RWPE1 (cell line): ENCODE measurements at regions not wholly inside any gene's neighbourhood (a gene's known extent, or its start where the extent isn't known, plus 50 kb on each side); places are given as distances from the start of the nearest gene placed in this dataset.

ENCODE experiments used
- CTCF ChIA-PET: fragments of 350-600 bp; sonication (Branson Sonifier 250); formaldehyde crosslinking; extraction: SDS; loops from one replicate; lab custom pipeline; 2021; lab: Yijun Ruan, JAX
- POLR2A ChIA-PET: fragments of 400-600 bp; formaldehyde crosslinking; extraction: SDS; loops from one replicate; lab custom pipeline; 2020; ENCODE audit warnings: antibody characterized with exemption; ENCODE audit not compliant: low non-redundant PET; lab: Yijun Ruan, JAX
- DNase-seq: peaks from one replicate; pipeline ENCODE4 v3.0.0; 2012; ENCODE audit warnings: low spot score
- H3K27ac ChIP-seq: fragments of 450-650 bp; 2 replicates; pipeline ENCODE4 v1.5.1; 2017
- TF ChIP-seq, protein P1 (sequence below): fragments of 450-650 bp; conservative IDR thresholded peaks from 2 replicates; pipeline ENCODE4 v1.5.1; 2017; ENCODE audit warnings: low read depth, mild to moderate bottlenecking

GRCh38 chr21:36254106-36254941 lies 65.7 kb upstream of the MORC3 start:
- POLR2A ChIA-PET, result interaction anchor here (0.6 to 0.7 kb wide), 2 partner anchors 14 to 110 kb away, joined by 3 to 9 read pairs; no protein-coding TSS in a partner anchor
- TF ChIP-seq, protein P1, sequence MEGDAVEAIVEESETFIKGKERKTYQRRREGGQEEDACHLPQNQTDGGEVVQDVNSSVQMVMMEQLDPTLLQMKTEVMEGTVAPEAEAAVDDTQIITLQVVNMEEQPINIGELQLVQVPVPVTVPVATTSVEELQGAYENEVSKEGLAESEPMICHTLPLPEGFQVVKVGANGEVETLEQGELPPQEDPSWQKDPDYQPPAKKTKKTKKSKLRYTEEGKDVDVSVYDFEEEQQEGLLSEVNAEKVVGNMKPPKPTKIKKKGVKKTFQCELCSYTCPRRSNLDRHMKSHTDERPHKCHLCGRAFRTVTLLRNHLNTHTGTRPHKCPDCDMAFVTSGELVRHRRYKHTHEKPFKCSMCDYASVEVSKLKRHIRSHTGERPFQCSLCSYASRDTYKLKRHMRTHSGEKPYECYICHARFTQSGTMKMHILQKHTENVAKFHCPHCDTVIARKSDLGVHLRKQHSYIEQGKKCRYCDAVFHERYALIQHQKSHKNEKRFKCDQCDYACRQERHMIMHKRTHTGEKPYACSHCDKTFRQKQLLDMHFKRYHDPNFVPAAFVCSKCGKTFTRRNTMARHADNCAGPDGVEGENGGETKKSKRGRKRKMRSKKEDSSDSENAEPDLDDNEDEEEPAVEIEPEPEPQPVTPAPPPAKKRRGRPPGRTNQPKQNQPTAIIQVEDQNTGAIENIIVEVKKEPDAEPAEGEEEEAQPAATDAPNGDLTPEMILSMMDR, result no peak
- no peak for DNase-seq

GRCh38 chr21:36255663-36256062 lies 64.3 kb upstream of the MORC3 start:
- ChIA-PET POLR2A (no interaction called here), CTCF (no interaction called here)
- DNase-seq, result no peak
- no peak overlapping the region for H3K27ac ChIP-seq
- TF ChIP-seq, protein P1, result no peak

More at GRCh38 chr21:36254106-36254941, 65.7 kb upstream of the MORC3 start:
- no peak overlapping the region for H3K27ac ChIP-seq
- CTCF ChIA-PET, result interaction anchor here (0.6 kb wide), 1 partner anchor 226 kb away, joined by 4 read pairs; no protein-coding TSS in a partner anchor

- no peak for DNase-seq
- H3K27ac ChIP-seq, result no peak overlapping the region
- ChIA-PET CTCF (no interaction called here), POLR2A (no interaction called here)
- TF ChIP-seq, protein P1, result no peak
Measured at GRCh38 chr21:36257657-36258056, 62.3 kb upstream of the MORC3 start.

DNA sequence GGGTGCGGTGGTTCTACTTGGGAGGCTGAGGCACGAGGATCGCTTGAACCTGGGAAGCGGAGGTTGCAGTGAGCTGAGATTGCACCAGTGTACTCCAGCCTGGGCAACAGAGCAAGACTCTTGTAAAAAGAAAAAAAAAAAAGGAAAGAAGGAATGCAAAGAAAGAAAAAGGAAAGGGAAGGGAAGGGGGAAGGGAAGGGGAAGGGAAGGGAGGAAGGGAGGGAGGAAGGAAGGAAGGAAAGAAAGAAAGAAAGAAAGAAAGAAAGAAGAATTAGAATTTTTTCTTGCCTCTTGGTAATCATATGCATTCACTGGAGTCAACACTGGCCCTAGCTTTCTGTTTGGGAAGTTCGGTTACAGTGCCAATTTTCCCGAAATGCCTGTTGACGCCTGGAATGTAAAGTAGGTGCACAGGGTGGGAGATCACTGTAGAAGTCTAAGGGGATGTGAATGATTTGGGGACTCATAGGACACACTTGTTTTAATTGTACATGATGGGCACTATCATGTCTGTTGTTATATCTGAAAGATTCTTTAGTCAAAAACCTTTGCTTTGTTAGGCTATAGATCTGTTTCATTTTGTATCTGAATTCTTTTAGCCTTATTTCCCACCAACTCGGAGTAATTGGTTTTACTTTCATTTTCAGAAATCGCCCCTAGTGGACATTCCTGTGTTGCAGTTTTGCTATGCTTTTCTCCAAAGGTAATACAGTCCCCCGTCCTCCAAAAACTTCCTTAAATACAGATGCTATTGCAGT lies 59.8 kb upstream of the MORC3 start:
- CTCF ChIA-PET, result interaction anchor here (0.6 to 1.1 kb wide), 7 partner anchors 9 to 114 kb away, joined by 3 to 6 read pairs (median 3); no protein-coding TSS in a partner anchor
- POLR2A ChIA-PET, result no interaction called here
- peak; percentile 73 for DNase-seq
- H3K27ac ChIP-seq, result peak overlapping the region; percentile 39; the same call in 1 of the 2 replicates
- TF ChIP-seq, protein P1, result peak; percentile 89

DNA sequence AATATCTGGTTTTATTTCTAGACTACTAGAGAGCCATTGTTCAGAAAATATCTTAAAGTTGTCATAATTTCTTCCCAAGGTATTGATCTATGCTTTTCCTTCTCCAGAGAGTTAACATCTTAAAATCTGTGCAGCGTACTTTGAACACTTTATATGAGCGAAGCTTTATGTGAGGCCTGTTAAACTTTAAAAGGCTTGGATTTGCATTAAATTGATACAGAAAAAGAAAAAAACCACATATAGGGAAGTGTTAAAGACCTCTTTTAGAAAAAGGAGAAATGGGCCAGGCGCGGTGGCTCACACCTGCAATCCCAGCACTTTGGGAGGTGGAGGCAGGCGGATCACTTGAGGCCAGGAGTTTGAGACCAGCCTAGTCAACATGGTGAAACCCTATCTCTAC lies 59.2 kb upstream of the MORC3 start:
- DNase-seq, result no peak
- TF ChIP-seq, protein P1, result peak; percentile 65; the same call in 1 of the 2 replicates
- no peak overlapping the region for H3K27ac ChIP-seq
- CTCF ChIA-PET, result interaction anchor here (0.6 to 0.9 kb wide), 6 partner anchors 21 to 980 kb away, joined by 3 to 6 read pairs (median 4); no protein-coding TSS in a partner anchor
- POLR2A ChIA-PET, result no interaction called here

GRCh38 chr21:36261459-36261858 lies 58.5 kb upstream of the MORC3 start:
- DNase-seq, result no peak
- ChIA-PET POLR2A (no interaction called here), CTCF (interaction anchor here (0.6 to 0.8 kb wide), 3 partner anchors 20 to 981 kb away, joined by 3 to 6 read pairs (median 3); no protein-coding TSS in a partner anchor)
- TF ChIP-seq, protein P1, result no peak
- H3K27ac ChIP-seq, result no peak overlapping the region
